GM19397 (cell line): ENCODE measurements at regions not wholly inside any gene's neighbourhood (a gene's known extent, or its start where the extent isn't known, plus 50 kb on each side); places are given as distances from the start of the nearest gene placed in this dataset.

Experiments
- ATAC-seq: cut with Tn5 transposase; IDR thresholded peaks from one replicate; pipeline ENCODE4 v1.9.1; 2021; ENCODE audit warnings: mild to moderate bottlenecking, moderate library complexity; ENCODE audit not compliant: unreplicated experiment

DNA sequence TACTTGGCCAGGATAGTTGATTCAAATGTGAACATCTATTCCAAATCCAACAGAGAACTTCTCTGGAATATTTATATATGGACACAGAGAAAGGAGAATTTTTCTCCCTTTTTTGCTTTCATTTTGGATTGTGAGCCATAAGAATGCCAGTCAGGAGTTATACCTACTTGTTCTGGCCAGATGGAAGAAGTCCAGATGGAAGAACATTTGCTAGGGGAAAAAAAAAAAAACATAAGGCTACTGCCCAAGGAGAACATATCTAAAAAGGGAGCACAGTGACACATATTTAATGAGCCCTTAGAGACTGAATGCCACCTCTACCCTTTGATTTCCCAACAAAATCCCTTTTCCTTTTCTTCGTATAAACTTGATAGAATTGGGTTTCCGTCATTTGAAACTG, 61.7 kb upstream of the PPP2R2B start:
- ATAC-seq = no peak

DNA sequence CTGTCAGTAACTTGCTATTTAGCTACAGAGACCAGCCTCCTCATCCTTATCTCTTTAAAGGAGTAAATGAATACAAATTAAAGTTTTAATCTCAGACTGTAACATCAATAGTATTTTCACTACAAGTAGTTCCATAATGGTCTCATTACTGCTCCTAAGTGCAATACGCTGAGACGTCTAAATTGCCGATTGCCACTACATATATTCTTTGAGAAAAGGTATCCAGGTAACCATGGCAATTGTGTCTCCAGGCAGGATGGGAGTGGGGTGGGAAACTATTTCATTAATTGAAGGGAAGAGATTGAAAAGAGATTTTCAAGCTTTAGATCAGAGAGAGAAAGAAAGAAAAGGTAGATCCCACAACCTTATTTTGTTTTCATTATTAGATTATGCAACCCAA, 65.5 kb upstream of the PPP2R2B start:
- no peak for ATAC-seq

DNA sequence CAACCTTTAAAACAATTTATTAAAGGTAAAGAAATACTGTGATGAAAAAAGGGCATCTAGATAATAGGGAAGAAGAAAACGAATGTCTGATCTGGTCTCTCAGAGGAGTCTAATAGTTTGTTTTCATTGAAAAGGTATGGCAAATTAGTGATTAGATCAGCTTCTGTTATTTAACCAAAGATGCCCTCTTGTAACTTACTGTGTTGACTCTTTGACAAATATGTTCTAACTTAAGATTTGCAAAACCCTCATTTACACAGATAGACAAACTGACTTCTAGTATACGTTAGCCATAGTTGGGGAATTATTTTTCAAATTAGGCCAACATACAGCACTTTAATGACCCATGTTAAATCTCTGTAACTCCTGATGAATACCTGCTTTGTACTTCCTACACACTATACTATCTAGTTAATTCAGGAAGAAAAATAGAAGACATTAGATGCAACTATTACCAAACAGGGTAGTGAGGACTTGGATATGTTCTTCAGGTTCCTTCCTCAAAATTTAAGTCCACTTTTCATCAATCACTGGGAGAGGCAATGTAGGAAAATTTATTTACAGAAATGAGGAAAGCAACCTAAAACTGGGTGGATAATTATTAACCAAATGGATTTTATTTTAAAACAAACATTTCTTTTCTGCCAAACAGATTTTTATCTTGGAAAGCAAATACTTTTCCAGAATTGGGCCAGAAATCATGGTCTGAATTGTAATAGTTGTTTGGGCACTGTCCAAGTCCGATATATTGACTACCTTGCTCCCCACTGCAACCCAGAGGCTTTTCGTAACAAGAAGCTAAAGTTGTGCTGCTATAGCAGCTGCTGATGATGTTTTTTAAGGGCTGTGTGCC, 66.4 kb upstream of the PPP2R2B start:
- ATAC-seq = no peak

DNA sequence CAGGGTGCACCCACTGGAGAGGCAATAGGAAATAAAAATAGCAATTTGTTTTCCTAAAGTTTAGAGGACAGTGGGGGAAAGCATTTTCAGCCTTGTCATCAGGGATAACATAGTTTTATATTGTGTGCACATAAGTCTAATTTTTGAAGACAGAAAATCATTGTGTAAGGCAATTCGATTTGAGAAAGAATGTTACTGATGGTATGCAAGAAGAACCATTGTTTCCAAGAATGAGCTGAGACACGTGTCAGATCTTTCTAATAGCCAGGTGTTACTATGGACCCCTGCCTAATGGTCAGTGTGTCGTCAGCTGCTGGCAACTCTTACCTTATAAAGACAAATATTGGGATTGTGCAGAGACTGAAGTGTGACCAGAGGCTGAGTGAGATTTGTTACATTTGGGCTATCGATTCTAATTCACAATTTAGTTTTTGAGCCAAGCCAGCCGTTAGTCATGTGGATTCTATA, 67.1 kb upstream of the PPP2R2B start:
- ATAC-seq = no peak

DNA sequence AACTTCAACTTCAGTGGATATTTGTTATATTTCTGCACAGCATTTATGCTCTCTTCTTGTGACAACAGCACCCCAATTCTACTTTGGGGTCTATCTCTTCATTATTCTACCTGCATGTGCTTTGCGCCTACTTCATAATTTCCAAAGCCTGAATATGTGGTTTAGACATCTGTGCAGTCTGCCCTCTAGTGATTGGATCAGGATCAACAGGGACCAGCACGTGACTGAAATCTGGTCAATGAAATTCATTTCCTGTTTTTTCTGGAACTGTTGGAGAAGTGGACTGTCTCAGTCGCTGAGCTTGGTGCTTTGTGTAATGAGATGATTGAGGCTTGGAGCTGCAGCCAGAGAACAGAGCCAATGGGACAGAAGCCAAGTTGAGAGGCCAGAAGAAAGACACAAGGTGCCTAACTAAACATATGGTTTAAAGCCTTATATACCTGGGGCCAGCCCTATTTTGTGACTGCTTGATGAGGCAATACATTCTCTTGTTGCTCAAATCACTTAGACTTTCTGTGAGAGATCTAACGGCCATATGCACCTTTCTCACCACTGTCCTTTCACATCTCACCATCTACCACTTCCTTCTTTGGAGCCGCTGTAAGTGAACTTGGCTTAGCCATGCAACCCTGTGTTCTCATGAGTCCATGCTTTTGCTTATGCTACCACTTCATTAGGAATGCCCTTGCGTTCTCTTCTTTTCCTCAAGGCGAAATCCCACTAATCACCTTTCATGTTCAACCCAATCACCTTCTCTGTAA, 68.8 kb upstream of the PPP2R2B start:
- no peak for ATAC-seq

DNA sequence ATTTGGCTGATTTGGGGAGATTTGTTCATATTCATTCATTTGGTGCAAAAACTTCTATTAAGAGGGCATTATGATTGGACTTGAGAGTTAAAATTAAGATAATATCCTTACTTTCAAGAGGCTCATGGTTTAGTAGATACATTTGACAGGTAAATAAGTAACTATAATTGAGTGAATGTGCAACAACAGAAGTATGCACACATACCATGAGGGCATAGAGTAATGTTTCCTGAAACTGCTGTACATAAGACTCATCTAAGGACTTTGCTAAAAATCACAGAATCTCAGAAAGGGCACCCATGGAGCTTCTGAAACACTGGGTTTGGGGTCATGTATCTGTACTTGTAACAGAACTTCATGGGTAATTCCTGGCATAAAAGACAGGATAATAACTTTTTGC, 70.1 kb upstream of the PPP2R2B start:
- no peak for ATAC-seq

DNA sequence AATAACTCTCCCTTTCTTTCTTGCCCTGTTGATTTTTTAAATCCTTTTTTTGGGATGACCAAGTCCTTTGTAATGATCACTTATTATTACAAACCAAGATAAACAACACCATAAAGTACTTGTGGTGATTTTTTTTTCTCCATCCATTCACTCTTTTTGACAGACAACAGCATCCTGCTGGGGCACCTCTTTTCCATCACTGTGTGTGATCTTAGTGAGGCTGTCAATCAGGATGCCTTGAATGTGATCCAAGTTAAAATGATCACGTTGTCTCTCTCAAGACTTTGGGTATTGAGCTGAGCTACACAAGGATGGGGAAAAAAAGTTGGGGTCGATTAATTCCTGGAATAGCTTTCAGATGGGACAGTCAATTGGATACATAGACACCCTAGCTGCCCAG, 73.6 kb upstream of the PPP2R2B start:
- no peak for ATAC-seq

DNA sequence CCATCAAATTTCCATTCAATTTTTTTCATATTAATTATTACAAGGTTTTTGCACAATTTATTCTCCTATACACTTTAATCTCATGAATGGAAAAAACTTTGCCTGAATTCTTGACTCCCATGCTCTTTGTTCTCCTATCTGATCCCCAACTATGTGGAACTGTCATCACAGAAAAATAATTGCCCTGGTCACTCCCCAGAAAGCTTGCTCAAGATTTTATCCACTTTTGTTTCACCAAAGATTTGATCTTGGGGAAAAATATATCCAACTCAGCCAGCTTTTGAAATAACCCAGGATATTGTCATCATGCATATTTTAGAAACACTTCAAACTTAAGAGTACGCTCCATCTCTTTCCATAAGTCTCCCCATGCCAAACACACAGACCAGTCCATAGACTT, 77.7 kb upstream of the PPP2R2B start:
- ATAC-seq = no peak

DNA sequence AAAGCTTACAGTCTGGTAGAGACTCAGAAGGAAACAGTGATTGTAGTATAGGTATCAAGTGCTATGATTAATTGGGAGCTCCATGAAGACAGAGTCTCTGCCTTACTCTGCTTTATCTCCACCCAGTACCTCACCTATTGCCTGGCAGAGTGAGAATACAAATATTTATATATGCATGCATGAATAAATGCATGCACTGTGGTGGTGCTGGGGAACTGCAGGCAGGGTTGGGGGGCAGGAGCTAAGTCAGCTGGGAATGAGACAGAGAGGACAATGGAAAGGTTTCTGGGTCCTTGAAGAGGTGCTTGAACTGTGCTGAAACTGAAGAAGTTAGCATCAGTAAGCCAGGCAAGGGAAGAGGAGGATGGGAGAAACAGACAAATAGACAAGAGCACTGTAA, 80.8 kb upstream of the PPP2R2B start:
- ATAC-seq = no peak

DNA sequence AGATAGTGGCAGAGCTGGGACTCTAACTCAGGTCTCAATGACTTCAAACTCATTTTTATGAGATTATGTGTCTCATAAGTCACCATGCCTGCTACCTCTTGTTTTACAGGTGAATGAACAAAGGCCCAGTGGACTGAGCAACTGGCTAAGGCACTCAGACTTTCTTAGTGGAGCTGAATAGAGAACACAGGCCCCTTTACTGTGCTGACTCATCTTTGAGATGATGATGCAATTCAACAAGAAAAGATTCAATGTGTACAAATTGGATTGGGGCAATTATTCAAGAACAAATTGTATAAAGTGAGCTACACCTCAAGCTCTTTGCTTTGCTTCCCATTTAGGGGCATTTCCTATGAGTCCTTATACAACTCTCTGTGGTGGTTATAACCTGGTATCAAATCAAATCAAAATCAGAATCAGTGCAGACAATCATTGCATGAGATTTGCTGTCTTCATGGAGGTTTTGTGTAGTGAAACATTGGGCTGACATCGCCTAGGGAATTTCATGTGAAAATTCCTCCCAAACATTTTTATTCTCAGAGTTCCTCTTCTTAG, 84.3 kb upstream of the PPP2R2B start:
- ATAC-seq = no peak

DNA sequence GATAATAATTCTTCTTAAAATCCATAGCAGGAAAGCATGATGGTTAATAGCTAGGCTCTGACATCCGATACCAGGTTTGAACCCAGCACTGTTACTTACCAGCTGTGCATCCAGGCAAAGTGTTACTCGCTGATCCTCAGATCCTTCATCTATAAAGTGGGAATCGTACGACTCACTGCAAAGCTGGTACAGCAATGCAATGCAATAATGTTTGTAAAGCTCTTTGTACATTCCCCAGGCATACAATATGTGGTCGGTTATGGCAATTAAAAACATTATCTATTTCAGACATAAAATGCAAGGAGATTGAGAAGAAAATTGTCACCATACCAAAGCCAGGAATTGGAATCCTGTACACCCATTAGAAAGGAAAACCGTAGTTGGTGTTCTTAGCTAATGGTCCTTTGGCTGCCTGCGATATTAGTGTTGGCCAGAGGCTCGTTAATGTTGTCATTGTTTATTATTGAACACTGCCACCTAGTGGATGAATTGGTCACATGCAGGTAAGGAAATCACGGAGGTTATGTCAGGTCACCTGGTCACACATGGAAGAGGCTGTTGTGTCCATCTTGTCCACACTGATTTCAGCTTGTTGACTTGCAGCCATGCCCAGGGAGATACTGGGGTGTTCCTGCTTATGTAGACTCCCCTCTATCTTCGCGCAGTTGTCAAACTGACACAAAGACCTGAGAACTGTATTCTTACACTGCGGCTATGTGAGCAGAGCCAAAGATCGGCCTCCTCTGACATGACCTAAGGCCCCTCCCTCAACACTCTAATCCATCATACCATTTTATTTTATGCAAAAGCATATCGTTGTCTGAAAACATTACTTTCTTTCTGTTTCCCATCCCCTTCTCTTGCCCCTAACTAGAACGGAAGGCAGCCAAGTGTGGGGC, 87.5 kb upstream of the PPP2R2B start:
- ATAC-seq = peak; percentile 98

DNA sequence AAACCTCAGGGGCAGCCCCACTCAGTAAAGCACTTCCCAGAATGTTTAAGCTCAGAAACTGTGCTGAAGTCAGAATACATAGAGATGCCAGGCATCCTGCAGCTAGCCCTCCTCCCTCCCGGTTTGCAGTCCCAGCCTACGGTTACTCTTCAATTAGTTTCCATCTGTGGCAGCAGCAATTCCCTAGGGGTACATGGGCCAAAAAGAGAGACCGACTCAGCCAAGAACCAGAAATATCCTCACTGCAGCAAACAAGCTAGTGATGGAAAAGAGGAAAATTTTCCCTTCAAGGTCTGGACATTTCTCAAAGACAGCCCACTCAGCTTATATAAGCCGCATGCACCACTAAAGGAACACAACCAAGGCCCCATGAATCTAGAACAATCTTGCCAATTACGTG, 89.1 kb upstream of the PPP2R2B start:
- no peak for ATAC-seq

DNA sequence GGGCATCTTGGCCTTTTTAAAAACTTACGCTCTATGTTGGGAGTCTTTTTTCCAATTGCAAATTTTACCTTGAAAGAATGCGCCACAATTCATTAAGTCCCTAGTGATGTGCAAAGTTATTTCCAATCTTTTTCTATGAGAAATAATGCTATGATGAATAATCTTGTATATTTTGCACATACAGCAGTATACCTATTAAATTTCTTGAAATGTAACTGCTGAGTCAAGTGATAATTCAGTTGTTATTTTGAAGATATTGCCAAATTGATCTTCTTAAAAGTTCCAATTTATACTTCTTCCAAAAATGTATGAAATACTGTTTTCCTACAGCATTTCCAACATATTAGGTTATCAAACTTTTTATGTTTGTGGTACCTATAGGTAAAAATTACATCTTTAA, 92.8 kb upstream of the PPP2R2B start:
- no peak for ATAC-seq

DNA sequence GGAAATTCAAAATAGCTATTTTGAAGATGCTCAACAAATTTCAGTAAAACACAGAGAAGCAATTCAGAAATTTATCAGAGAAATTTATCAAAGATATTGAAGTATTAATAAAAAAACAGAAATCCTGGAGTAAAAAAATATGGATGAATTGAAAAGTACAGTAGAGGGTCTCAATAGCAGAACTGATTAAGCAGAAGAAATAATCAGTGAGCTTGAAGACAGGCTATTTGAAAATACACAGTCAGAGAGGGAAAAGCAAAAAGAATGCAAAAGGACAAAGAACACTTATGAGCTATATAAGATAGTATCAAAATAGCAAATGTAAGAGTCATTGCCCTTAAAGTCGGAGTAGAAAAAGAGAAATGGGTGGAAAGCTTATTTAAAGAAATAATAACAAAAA, 107.9 kb upstream of the PPP2R2B start:
- no peak for ATAC-seq

DNA sequence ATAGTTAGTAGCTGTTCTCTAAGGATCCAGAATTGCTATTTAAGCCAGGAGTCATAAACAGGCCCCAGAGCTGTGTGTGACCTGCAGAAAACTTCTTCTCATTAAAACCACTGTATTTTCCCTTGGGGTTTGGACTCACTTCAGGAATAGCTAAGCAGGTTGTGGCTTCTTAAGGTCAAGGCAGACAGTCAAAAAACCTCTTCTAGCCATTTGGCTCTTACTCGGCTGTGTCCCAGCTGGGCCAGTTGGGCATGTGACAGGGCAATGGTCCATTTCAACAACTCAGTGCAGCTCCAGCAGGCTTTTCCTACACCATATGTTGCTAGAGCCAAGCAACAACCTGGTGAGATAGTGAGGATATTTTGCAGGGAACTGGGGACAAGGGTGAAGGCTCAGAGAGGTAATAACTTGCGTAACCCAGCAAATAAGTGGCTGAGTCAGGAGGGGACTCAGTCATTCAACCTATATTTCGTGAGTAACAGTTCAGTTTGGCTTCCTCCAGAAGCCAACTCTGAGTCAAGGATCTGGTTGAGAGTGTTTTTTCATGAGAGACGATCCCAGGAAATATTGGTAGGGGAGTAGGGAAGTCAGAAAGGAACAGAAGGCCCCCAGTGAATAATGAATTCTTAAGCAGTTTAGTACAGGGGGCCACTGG, 115.4 kb upstream of the PPP2R2B start:
- ATAC-seq = no peak

DNA sequence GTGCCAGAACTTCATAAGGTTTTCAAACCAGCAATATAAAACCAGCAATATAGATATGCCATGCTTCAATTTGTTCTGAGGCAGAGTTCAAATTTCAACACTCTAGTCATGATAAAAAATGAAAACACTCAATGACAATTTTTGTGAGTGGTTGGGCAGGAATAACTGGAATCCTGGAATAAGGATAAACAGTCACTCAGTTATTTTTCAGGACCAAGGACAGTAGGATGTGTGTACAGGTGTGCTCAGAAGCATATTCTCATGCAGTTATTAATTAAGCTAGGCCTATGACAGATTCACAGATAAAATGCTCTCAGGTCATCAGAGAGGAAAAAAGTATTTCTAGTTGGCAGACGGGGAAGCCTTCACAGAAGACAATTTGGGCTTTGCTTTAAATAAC, 117.3 kb upstream of the PPP2R2B start:
- no peak for ATAC-seq

DNA sequence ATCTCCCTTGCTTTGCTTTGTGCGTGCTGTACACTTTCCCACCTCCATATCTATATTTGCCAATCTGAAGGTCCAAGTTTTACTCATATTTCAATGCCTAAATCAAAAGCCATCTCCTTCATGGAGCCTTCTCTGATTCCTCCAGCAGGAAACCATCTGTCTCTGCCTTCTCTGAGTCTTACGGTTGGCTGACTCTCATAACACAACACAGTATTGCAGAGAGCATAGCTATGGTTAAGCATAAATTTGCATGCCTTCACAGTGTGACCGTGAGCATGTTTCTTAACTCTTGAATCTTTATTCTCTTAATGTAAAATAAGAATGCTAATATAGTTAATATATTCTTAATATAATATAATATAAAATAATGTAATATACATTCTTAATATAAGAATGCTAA, 136.8 kb upstream of the PPP2R2B start:
- ATAC-seq = no peak

DNA sequence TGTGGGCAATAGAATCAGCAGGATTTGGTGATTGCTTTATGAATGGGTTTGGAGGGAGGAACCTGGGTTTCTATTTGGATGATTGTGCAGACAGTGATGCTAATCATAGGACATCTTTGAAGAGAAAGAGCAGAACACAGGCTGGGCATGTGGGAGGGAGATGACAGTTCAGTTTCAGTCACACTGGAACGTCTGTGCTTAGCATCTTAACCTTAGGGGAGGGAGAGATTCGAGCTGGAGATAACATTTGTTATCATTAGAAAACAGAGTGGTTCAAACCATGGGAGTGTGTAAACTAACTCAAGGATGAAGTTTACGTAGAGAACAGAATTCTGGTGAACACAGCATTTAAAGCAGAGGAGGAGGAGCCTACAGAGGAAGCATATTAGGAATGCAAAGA, 138.6 kb upstream of the PPP2R2B start:
- ATAC-seq = no peak

DNA sequence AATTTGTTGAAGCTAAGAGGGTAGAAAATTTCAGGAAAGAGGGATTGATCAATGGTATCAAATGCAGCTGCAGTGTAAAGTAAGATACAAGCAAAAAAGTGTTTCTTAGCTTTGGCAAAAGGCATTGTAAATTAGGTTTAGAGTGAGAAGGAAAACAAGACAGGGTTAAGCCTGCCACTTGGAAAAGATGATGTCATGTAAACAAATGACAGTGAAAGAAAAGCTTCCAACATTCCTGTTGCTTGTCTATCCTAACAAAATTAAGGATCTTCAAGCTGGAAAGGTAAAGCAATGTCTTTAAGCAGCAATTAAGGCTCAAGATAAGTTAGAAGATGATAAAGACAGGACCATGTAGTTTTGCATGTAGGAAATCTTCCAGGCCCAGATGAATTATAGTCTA, 139.1 kb upstream of the PPP2R2B start:
- ATAC-seq = no peak

DNA sequence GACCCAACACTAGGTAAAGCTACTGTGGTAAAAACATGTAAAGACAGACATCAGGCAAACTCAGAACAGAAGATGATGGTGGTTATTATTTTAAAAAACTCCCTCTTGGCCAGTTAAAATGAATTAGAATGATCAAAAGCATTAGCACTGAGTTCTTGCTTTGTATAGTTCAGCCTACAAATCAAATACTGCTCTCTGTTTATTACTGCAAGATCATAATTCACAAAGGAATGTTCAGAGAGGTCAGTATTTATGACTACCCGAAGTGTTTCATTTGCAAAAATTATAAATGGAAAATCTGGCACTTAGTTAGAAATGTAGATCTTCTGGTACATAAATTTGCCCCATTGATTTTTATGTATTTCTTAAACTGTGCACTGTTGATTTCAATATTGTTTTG, 140.3 kb upstream of the PPP2R2B start:
- ATAC-seq = no peak
